HG03066 (cell line): ENCODE measurements at regions not wholly inside any gene's neighbourhood (a gene's known extent, or its start where the extent isn't known, plus 50 kb on each side); places are given as distances from the start of the nearest gene placed in this dataset.
"Not testable (repeated sequence)": the region's sequence is repeated elsewhere in the genome, so short reads cannot be mapped to it uniquely, and the experiment has no call there.

ENCODE experiments used
- ATAC-seq: cut with Tn5 transposase; IDR thresholded peaks from one replicate; pipeline ENCODE4 v1.9.1; 2021; ENCODE audit warnings: low read depth; ENCODE audit not compliant: unreplicated experiment

DNA sequence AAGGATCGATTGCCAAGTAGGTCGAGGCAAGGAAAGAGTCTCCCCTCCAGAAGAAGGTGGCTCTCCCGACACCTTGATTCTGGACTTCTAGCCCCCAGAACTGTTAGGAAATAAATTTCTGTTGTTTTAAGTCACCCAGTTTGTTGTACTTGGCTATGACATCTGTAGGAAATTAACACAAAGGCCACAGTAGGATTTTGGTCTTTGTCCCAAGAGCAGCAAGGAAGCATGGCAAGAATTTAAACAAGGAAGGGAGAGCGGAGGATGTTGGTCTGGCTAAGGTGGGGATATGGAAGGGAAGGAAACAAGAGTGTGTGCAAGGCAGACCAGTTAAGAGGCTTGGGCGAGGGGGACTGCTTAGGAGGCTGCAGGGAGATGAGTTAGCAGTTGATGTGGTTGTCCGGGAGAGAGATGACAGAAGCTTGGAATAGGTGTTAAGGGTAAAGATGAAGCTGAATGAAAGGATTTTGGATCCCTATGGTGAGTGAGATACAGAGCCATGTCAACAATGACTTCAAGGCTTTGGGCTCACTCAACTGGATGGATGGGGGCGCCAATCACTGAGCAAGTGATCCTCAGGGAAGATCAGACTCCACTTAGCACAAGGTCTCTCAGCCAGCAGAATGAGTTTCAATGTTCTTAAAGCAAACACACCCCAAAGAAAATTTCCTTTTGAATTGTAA lies 140.5 kb upstream of the ZNF217 start:
- ATAC-seq = no peak

DNA sequence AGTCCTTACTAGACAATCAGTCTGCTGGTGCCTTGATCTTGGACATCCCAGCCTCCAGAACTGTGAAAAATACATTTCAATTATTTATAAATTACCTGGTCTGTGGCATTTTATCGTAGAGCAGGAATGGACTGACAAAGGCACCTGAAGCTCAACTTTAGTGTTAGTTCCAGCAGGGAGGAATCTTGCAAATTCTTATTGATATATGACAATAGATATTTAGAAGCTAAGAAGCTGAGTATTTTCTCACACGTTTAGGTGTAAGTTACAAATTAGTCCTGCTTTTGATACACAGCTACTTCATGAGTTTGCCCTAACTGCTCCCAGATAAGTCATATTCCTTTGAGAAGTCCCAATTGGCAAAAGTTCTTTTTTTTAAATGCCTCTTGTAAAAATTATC lies 138.0 kb upstream of the ZNF217 start:
- no peak for ATAC-seq

DNA sequence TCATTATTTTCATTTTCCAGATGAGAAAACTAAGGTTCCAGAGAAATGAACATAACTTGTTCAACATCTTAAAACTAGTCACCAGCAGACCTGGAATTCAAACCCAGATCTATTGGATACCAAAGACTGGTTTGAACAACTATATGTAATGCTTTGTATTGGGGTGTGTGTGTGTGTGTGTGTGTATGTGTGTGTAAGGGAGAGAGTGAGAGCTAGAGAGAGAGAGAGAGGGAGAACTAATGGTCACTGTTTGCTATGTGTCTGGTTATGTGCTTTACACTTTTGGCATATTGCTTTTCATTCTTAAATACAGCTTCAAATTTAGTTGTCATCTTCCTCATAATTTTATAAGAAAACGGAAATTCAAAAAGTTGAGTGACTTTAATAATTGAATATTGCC lies 134.7 kb upstream of the ZNF217 start:
- ATAC-seq = no peak

DNA sequence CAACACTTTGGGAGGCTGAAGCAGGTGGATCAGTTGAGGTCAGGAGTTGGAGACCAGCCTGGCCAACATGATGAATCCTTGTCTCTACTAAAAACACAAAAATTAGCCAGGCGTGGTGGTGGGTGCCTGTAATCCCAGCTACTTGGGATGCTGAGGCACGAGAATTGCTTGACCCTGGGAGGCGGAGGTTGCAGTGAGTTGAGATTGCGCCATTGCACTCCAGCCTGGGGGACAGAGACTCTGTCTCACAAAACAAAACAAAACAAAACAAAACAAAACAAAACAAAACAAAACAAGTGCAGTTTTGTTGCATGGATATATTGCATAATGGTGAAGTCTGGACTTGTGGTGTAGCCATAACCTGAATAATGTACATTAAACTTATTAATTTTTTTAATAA lies 133.6 kb upstream of the ZNF217 start:
- not testable (repeated sequence) for ATAC-seq

DNA sequence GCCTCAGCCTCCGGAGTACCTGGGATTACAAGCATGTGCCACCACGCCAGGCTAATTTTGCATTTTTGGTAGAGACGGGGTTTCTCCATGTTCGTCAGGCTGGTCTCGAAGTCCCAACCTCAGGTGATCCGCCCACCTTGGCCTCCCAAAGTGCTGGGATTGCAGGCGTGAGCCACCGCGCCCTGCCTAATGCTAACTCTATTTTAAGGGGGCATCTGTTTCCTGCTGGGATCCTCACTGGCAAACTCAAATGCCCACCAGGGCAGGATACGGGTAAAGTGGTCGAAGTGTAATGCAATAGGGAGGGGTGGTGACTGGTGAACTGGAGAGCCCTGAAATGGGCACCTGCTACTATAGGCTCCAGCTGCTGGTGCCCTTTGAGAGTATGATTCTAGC lies 131.9 kb upstream of the ZNF217 start:
- no peak for ATAC-seq

DNA sequence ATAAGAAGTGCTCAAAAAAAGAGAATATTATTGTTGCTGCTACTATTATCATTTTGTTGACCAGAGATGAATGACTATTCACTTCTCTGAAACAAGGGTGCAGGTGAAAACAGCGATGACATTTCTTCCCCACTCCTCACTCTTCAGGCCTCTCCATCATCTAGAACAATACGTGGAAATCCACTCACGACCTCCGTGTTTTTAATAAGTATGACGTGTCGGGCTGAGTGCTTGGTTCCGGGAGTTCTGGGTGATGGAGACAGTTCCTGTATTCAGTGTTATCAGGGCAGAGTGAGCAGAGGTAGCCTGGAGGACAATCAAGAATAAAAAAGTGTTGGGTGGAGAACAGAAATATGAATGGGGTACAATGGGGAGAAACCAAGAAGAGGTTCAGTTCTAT lies 130.0 kb upstream of the ZNF217 start:
- no peak for ATAC-seq

DNA sequence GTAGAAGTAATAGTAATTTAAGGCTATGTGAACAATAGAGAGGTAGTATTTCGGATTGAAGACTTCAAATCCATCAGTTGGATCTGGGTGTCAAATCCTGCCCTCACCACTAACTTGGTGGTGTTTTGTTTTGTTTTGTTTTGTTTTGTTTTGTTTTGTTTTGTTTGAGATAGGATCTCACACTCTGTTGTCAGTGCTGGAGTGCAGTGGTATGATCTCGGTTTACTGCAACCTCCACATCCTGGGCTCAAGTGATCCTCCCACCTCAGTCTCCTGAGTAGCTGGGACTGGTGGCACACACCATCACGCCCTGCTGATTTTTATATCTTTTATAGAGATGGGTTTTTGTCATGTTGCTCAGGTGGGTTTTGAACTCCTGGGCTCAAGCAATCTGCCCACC lies 129.4 kb upstream of the ZNF217 start:
- no peak for ATAC-seq

DNA sequence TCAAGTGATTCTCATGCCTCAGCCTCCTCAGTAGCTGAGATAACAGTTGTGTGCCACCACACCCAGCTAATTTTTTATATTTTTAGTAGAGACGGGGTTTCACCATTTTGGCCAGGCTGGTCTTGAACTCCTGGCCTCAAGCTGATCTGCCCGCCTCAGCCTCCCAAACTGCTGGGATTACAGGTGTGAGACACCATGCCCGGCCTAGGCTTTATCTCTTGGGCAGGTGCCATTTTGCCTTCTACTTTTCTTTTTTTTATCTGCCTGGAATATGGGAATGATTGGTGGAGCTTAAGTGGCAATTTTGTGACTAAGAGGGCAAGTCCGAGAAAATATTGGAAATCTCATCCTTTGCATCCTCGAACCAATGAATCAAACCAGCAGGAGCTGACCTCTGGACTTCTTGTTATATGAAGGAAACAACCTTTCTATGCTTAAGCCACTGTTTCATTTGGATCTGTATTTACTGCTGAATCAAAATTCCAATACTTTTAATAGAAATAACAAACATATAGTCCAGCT lies 128.9 kb upstream of the ZNF217 start:
- ATAC-seq = no peak

DNA sequence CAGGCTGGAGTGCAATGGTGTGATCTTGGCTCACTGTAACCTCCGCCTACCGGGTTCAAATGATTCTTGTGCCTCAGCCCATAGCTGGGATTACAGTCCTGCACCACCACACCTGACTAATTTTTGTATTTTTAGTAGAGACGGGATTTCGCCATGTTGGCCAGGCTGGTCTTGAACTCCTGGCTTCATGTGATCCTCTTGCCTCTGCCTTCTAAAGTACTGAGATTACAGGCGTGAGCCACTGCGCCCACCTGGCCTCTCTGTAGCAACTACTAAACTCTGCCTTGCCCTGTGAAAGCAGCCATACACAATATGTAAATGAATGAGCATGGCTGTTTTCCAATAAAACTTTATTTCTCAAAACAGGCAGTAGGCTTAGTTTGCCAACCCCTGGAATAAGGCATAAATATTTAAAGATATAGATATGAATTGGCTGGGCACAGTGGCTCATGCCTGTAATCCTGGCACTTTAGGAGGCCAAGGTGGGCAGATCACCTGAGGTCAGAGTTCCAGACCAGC lies 127.9 kb upstream of the ZNF217 start:
- peak; percentile 34 for ATAC-seq

DNA sequence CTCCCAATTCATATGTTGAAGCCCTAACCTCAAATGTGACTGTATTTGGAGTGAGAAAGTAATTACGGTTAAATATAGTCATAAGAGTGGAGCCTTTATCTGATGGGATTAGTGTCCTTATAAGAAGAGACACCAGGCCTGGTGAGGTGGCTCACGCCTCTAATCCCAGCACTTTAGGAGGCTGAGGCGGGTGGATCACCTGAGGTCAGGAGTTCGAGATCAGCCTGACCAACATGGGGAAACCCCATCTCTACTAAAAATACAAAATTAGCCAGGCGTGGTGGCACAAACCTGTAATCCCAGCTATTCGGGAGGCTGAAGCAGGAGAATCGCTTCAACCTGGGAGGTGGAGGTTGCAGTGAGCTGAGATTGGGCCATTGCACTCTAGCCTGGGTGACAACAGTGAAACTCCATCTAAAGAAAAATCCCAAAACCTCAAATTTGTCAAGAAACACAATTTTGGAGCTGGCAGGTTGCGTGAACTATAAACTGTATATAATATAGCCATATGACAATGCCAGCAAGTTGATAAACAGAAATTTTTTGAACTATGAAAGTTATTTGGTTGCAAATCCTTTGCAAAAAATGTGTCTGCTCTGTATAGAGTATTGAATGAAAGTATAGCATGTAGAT lies 125.6 kb upstream of the ZNF217 start:
- ATAC-seq = not testable (repeated sequence)

DNA sequence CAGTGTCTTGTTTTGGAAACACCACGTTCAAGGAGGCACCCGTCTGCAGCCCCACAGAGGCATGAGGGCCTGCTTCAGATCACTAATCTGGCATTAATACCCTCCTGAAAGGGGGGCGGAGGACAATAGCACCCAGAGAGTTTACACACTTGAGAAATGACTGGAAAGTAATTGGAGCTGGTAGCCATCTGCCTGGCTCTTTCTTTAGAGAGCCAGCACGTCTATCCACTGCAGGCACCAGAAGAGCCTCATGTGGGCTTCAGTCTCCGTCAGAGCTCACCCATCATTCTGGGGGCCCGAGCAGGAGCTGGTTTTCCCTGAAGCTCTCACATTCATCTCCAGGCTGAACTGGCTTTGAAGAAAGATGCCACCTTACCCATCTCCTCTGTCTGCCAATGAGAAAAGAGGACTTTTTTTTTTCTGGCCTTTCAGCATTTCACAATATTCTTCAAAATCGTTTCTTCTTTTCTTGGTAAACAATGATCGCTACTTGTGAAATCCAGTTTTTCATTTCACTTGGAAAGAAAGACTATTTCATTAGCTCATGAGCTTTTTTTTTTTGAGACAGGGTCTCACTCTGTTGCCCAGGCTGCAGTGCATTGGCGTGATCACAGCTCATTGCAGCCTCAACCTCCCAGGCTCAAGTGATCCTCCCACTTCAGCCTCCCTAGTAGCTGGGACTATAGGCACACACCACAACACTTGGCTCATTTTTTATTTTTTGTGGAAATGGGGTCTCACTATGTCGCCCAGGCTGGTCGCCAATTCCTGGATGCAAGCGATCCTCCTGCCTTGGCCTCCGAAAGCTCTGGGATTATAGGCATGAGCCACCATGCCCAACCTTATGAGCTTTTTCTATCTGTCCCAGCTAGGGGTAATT lies 124.7 kb upstream of the ZNF217 start:
- ATAC-seq = no peak

DNA sequence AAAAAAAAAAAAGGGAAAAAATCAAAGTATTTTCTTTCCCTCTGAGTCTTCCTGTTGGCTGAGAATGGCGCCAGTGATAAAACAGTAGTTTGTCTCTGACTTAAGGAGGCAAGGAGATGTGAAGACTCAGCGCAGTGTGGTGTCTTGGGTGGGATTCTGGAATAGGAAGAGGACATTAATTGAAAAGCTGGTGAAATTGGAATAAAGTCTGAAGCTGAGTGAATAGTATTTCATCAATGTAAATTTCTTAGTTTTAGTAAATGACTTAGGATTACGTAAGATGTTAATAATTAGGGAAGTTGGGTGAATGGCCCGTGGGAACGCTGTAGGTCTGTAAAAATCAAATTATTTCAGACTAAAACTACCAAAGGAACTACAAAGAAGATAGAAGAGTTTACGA lies 122.8 kb upstream of the ZNF217 start:
- ATAC-seq = no peak

DNA sequence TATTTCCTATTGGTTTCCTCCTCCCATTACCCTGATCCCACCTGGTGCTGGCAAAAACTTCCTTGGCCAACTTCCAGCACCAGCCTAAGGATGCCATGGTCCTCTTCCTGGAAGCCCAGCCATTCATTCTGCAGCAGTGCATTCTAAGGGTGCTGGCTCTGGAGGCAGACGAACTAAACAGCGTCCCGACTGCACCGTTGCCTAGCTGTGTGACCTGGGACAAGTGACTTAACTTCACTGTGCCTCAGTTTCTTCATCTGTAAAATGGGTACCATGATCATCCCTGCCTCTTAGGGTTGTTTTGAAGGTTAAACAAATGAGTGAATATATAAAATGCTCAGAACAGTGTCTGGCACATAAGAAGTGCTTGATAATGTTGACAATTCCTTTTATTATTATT lies 120.9 kb upstream of the ZNF217 start:
- ATAC-seq = no peak

DNA sequence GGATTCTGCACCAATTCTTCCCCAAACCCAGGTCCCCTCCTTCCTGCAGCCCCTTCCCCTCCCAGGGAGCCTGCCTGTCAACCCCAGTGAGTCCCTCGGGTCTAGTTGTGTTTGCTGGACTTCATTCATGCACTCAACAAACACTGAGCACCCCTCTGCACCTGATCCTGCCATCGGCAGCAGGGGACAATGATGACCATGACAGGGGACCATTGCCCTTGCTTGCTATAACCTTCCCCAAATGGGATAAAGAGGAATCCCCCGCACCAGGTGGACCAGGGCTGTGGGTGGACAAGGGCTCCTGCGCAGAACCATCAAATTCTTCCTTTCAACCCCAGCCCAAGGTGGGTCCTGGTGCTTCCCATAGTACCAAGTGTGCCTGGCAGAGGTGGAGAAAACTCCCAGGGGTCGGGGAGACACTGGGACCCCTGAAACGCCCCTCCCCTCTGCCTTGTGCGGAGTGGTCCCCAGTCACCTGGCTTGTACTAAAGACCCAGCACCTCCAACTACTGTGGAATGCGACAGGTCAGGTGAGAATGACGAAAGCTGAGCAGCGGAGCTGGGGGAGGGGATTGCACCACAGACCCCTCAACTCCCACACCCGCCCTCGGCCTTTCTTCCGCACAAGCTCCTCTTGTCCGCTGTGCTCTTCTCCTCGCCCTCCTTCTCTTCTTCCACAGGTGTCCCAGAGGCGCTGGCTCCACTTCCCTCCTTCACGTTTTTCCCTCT lies 119.9 kb upstream of the ZNF217 start:
- no peak for ATAC-seq

DNA sequence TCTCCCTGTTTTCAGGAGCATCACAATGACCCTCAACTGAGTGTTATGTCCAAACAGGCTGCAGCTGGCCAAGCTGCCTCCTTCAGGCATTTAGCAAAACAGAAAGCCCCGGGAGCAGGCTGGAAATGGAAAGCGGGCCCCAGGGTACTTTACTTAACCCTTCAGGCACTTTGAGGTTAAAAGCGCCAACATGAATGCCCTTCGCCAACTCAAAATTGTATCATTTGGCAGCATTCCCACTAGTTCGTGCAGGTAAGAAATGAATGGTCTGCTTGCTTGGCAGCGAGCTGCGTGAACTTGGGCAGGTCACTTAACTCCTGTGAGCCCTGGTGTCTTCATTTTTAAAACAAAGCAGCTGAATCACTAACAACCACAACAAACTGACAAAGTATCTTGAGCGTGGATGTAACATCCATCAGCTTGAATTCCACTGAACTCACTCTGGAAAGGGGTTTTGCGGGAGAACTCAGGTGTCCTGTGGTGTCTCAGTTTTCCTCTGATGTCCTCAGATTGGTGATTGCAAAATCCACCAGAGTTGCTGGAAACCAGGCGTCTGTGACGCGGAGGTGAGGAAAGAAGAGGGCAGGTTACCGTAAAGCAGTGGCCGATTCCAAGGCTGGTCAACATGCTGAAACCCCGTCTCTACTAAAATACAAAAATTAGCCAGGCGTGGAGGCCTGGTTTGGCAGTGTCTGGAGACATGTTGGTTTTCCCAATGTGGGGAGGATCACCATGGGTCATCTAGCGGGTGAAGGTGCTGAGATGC lies 118.8 kb upstream of the ZNF217 start:
- ATAC-seq = no peak

DNA sequence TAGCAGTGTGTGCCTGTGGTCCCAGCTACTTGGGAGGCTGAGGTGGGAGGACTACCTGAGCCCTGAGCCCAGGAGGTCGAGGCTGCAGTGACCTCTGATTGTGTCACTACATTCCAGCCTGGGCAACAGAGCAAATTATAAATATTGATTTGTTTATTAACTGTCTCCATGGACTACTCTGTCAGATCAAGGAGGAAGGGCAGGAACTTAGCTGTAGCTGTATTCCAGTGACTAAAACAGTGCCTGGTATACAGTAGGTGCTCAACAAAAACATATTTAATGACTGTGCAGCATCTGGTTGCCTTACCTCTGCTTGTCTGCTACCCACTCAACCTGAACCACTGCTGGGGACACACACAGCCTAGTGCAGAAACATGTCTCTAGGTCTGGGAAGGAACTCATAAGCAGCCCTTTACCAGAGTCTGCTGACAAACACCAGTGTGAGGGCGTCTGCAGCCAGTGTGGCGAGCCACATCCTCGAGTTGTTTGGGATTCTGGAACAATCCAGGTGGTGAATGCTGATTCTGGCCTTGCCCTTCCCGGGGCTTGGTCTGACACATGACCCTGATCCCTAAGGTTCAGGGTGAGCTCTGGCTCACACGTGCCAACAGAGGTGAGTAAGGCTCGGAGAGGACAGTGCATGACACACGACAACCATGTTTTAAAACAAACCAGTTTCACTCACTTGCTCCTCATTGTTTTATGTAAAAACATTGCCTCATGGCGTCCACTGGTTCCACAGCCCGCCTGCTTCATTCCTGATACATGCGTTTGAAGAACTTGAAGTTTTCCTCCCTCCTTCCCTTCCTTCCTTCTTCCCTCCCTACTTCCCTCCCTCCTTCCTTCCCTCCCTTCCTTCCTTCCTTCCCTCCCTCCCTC lies 117.9 kb upstream of the ZNF217 start:
- ATAC-seq = no peak

DNA sequence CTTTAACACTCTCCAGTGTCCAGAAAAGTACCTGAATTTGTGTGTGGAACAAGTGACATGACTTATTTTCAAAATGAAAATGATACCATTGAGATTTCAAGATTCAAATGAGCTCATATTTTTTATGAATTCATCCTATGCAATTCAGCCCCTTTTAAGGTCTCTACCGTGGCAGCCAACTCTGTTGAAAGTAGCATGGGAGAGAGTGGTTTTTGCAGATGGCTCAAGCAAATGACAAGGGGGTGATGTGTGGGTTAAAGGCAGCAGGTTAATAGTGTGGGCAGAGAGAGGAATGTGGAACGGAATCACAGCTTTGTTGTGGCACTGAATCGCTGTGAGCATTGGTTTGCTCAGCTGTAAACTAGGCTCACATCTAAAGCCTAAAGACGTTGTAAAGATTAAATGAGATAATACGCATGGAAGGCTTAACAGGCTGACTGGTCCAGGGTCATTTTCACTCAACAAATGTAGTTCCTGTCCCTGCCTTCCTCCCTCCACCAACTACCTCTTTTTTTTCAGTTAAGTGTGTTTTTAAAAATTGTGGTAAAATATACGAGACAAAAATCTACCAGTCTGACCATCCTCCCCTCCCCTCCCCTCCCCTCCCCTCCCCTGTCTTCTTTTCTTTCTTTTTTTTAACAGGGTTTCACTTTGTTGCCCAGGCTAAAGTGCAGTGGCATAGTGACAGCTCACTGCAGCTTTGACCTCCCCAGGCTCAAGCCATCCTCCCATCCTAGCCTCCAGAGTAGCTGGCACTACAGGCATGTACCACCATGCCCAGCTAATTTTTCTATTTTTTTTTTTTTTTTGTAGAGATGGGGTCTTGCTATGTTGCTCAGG lies 114.7 kb upstream of the ZNF217 start:
- peak; percentile 73 for ATAC-seq
